ENCODE measurements at regions not wholly inside any gene's neighbourhood (a gene's known extent, or its start where the extent isn't known, plus 50 kb on each side); places are given as distances from the start of the nearest gene placed in this dataset.

- Mint-ChIP-seq H3K4me3 (no peak overlapping the region), H3K36me3 (peaks cover 8% of the 10 kb centered on the region), H3K9me3 (no peaks in the 10 kb centered on the region), H3K4me1 (ENCODE audit: unreplicated experiment) (peaks cover 11% of the 10 kb centered on the region), H3K27ac (no peak overlapping the region), H3K27me3 (no peaks in the 10 kb centered on the region)
- no peak for DNase-seq (ENCODE audit: extremely low spot score, unreplicated experiment)
- TF ChIP-seq CTCF (conservative IDR thresholded peaks at IDR 0.05): no peak
These were observed 380.4 kb downstream of the PCDH7 start for GRCh38 chr4:31100536-31100935.

DNA sequence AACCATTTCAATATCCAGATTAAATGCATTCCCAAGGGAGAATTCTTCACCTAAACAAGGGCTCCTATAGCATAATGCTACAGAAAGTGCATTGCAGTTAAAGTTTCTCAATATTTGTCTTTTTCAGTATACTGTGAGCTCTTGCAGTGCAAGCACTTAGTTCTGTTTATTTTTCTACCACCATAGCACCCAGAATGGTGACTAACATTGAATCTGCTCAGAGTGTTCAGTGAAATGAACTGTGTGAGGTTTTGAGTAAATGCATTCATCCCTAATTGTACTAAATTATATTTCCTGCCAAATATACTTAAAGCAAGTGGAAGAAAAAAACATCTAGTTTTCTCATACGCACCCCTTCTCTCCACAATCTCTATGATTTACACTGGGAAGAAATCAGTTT is 383.9 kb downstream of the PCDH7 start:
- Mint-ChIP-seq H3K27me3 (no peaks in the 10 kb centered on the region), H3K4me1 (ENCODE audit: unreplicated experiment) (peaks cover 11% of the 10 kb centered on the region), H3K27ac (no peak overlapping the region), H3K9me3 (no peaks in the 10 kb centered on the region), H3K36me3 (peaks cover 8% of the 10 kb centered on the region), H3K4me3 (no peak overlapping the region)
- no peak for DNase-seq (ENCODE audit: extremely low spot score, unreplicated experiment)
- TF ChIP-seq CTCF (conservative IDR thresholded peaks at IDR 0.05): no peak

GRCh38 chr4:31104577-31104976 is 384.4 kb downstream of the PCDH7 start:
- H3K4me1 Mint-ChIP-seq (ENCODE audit: unreplicated experiment): peaks cover 11% of the 10 kb centered on the region
- DNase-seq (ENCODE audit: extremely low spot score, unreplicated experiment): no peak
- H3K27me3 Mint-ChIP-seq: no peaks in the 10 kb centered on the region
- TF ChIP-seq CTCF (conservative IDR thresholded peaks at IDR 0.05): no peak
- no peak overlapping the region for H3K4me3 Mint-ChIP-seq
- H3K27ac Mint-ChIP-seq: no peak overlapping the region
- peaks cover 8% of the 10 kb centered on the region for H3K36me3 Mint-ChIP-seq
- H3K9me3 Mint-ChIP-seq: no peaks in the 10 kb centered on the region

GRCh38 chr4:31106419-31106818 is 386.2 kb downstream of the PCDH7 start:
- Mint-ChIP-seq H3K4me3 (no peak overlapping the region), H3K36me3 (peaks cover 8% of the 10 kb centered on the region), H3K27ac (no peak overlapping the region), H3K9me3 (no peaks in the 10 kb centered on the region), H3K4me1 (ENCODE audit: unreplicated experiment) (peaks cover 7% of the 10 kb centered on the region), H3K27me3 (no peaks in the 10 kb centered on the region)
- DNase-seq (ENCODE audit: extremely low spot score, unreplicated experiment): no peak
- no peak for TF ChIP-seq CTCF (conservative IDR thresholded peaks at IDR 0.05)

- Mint-ChIP-seq H3K4me3 (no peak overlapping the region), H3K27ac (no peak overlapping the region), H3K9me3 (no peaks in the 10 kb centered on the region), H3K36me3 (peaks cover 4% of the 10 kb centered on the region), H3K27me3 (no peaks in the 10 kb centered on the region), H3K4me1 (ENCODE audit: unreplicated experiment) (peaks cover 7% of the 10 kb centered on the region)
- no peak for DNase-seq (ENCODE audit: extremely low spot score, unreplicated experiment)
- no peak for TF ChIP-seq CTCF (conservative IDR thresholded peaks at IDR 0.05)
These were observed 387.2 kb downstream of the PCDH7 start for GRCh38 chr4:31107362-31107761.

DNA sequence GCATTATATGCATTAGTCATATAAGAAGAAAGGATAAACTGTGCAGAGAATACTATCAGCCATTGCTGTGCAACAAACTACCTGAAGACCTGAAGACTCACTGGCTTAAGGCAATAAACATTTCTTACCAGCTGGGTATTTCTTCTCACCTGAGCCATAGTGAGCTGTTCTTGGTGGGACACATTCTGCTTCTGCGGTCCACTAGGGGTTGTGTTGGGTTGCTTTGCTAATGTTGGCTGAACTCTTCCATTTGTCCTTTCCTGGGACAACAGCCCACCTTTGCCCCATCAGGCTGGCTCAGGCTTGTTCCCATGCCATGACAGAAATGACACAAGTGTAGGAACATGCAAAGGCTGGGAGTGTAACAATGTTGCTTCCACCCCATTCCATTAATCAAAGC is 388.6 kb downstream of the PCDH7 start:
- TF ChIP-seq CTCF (conservative IDR thresholded peaks at IDR 0.05): no peak
- Mint-ChIP-seq H3K36me3 (peaks cover under 1% of the 10 kb centered on the region), H3K4me1 (ENCODE audit: unreplicated experiment) (peaks cover 4% of the 10 kb centered on the region), H3K4me3 (no peak overlapping the region), H3K27me3 (no peaks in the 10 kb centered on the region), H3K9me3 (no peaks in the 10 kb centered on the region), H3K27ac (no peak overlapping the region)
- no peak for DNase-seq (ENCODE audit: extremely low spot score, unreplicated experiment)

Data from type B pancreatic cell (in vitro differentiated cells).